ENCODE measurements at regions not wholly inside any gene's neighbourhood (a gene's known extent, or its start where the extent isn't known, plus 50 kb on each side); places are given as distances from the start of the nearest gene placed in this dataset.

DNA sequence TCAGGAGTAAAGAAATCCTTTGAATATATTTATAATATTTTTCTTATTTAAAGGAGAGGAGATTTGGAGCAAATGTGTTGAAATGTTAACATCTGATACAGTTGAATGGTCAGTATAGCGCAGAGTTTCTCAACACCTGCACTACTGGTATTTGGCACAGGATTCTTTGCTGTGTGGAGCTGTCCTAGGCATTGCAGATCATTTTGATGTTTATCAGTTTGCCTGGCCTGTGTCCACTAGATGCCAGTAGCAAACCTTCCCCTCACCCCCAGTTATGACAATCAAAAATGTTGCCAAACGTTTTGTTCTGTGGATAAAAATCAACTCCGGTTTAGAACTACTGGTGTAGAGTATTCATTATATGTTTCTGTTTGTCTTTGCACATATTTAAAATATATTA, 765.3 kb upstream of the SLIT2 start:
- Histone ChIP-seq H2BK12ac (ENCODE audit: insufficient read length, low read depth, low read length) (no peak overlapping the region), H4K5ac (ENCODE audit: insufficient read length, low read depth, low read length) (no peak overlapping the region), H2BK20ac (ENCODE audit: low read depth, low read length, poor library complexity, severe bottlenecking) (no peak overlapping the region), H3K14ac (ENCODE audit: insufficient read depth, low read length) (no peak overlapping the region), H3K9ac (ENCODE audit: extremely low read depth, insufficient read length, low read length) (no peak overlapping the region), H4K91ac (ENCODE audit: insufficient read length, low read depth, low read length) (no peak overlapping the region), H2BK5ac (ENCODE audit: insufficient read length, low read length) (no peak overlapping the region), H2AK5ac (ENCODE audit: insufficient read length, low read length) (no peak overlapping the region), H4K20me1 (ENCODE audit: control insufficient read depth, insufficient read depth, insufficient read length) (no peaks in the 10 kb centered on the region), H3K23ac (ENCODE audit: insufficient read length, low read depth, low read length) (no peak overlapping the region), H3K9me3 (ENCODE audit: control insufficient read depth, low read depth, low read length) (no peaks in the 10 kb centered on the region), H3K79me2 (ENCODE audit: insufficient read depth, low read length) (no peaks in the 10 kb centered on the region), H3K4me1 (ENCODE audit: insufficient read depth, low read length) (no peaks in the 10 kb centered on the region), H3T11ph (ENCODE audit: low read length) (no peak overlapping the region), H3K4me2 (ENCODE audit: insufficient read depth, insufficient read length, low read length) (no peak overlapping the region), H3K79me1 (ENCODE audit: insufficient read depth, low read depth, low read length, poor library complexity, severe bottlenecking) (no peaks in the 10 kb centered on the region), H3K56ac (ENCODE audit: insufficient read length, low read depth, low read length) (no peak overlapping the region), H2BK120ac (ENCODE audit: low read depth, low read length, poor library complexity, severe bottlenecking) (no peak overlapping the region), H4K8ac (replicated peaks; ENCODE audit: insufficient read length, low read depth, low read length) (no peak overlapping the region), H2BK15ac (ENCODE audit: low read depth, low read length) (no peak overlapping the region), H3K4ac (ENCODE audit: low read depth, low read length) (no peak overlapping the region), H3K18ac (ENCODE audit: insufficient read length, low read depth, low read length) (no peak overlapping the region), H3K27me3 (ENCODE audit: insufficient read depth, low read length) (no peaks in the 10 kb centered on the region), H3K27ac (ENCODE audit: insufficient read length, low read depth, low read length) (no peak overlapping the region), H3K23me2 (ENCODE audit: insufficient read length, low read depth, low read length, poor library complexity, severe bottlenecking) (no peaks in the 10 kb centered on the region), H2AFZ (ENCODE audit: low read length) (no peak overlapping the region)
- no peaks in the 10 kb centered on the region for H3K36me3 Mint-ChIP-seq (ENCODE audit: insufficient read depth in 1 of 3, low read depth in 3 of 3)
- no CpG with 5 or more reads among the region's 3 CpGs for WGBS (ENCODE audit: extremely low coverage, insufficient read length, low lambda C conversion rate)
- H3K4me1 Mint-ChIP-seq, result no peaks in the 10 kb centered on the region
- DNase-seq, result no peak
- TF ChIP-seq, protein P1, sequence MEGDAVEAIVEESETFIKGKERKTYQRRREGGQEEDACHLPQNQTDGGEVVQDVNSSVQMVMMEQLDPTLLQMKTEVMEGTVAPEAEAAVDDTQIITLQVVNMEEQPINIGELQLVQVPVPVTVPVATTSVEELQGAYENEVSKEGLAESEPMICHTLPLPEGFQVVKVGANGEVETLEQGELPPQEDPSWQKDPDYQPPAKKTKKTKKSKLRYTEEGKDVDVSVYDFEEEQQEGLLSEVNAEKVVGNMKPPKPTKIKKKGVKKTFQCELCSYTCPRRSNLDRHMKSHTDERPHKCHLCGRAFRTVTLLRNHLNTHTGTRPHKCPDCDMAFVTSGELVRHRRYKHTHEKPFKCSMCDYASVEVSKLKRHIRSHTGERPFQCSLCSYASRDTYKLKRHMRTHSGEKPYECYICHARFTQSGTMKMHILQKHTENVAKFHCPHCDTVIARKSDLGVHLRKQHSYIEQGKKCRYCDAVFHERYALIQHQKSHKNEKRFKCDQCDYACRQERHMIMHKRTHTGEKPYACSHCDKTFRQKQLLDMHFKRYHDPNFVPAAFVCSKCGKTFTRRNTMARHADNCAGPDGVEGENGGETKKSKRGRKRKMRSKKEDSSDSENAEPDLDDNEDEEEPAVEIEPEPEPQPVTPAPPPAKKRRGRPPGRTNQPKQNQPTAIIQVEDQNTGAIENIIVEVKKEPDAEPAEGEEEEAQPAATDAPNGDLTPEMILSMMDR (conservative IDR thresholded peaks at IDR 0.05), result 0 out of 3 replicates have a peak, but pooled peaks have one; percentile 25
- no peak overlapping the region for H3K4me3 Mint-ChIP-seq
- no peaks in the 10 kb centered on the region for H3K27me3 Mint-ChIP-seq (ENCODE audit: low read depth)
- no peak overlapping the region for H3K27ac Mint-ChIP-seq
- H3K9me3 Mint-ChIP-seq, result no peaks in the 10 kb centered on the region; a peak in 1 of 5 replicates
